ENCODE measurements at regions not wholly inside any gene's neighbourhood (a gene's known extent, or its start where the extent isn't known, plus 50 kb on each side); places are given as distances from the start of the nearest gene placed in this dataset.

DNA sequence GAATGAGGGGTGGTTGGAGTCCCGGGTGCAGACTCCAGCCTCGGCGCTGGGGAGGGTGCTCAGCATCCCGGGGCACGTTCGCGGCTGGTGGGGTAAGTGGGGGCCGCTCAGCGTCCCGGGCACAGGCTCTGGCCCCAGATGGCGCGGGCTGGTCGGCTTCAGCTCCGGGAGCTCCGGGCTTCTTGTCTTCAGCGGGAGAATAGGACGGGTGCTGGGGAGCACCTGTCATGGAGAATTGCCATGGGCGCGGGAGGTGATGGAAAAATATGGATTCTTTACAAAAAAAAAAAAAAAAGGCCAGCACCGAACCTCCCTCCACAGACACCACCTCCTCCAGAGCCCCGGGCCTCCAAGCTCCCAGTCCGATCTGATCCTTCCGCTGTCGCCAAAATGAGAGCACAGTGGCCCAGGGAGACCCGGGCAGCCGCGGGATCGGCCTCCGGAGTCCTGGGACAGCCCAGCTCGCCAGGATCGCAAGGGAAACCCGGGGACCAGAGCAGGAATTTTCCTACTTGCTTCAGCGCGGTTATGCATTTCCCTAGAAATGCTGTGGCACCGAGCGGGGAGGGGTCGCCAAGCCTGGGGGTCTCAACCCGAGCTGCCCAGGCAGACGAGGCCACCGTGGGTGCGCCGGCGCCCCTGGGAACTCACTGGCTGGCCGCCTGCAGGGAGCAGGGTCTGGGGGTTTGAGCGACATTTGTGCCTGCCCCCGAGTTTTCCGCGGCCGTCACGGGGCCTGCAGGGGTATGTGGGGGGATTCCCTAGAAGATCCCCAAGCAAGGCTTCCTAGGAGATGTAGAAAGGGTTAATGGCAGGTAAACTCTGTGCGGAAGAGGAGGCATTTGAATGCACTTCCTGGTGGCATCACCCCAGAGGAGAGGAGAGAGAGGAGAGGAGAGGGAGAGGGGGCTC, 1336.9 kb downstream of the BRD1 start:
- TF ChIP-seq, protein P1, sequence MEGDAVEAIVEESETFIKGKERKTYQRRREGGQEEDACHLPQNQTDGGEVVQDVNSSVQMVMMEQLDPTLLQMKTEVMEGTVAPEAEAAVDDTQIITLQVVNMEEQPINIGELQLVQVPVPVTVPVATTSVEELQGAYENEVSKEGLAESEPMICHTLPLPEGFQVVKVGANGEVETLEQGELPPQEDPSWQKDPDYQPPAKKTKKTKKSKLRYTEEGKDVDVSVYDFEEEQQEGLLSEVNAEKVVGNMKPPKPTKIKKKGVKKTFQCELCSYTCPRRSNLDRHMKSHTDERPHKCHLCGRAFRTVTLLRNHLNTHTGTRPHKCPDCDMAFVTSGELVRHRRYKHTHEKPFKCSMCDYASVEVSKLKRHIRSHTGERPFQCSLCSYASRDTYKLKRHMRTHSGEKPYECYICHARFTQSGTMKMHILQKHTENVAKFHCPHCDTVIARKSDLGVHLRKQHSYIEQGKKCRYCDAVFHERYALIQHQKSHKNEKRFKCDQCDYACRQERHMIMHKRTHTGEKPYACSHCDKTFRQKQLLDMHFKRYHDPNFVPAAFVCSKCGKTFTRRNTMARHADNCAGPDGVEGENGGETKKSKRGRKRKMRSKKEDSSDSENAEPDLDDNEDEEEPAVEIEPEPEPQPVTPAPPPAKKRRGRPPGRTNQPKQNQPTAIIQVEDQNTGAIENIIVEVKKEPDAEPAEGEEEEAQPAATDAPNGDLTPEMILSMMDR (IDR thresholded peaks at IDR 0.05; ENCODE audit: low read depth, low read length, missing control alignments) = no peak
- H3K4me3 ChIP-seq (ENCODE audit: low read depth, low read length) = peak overlapping the region; percentile 59
- no peak for DNase-seq (ENCODE audit: low read depth)
- in situ Hi-C loops (cut with HindIII; ENCODE audit: low sequenced_read_pairs) = loop anchor here (25.0 kb wide), 1 partner anchor 1653 kb away; no protein-coding TSS in a partner anchor

DNA sequence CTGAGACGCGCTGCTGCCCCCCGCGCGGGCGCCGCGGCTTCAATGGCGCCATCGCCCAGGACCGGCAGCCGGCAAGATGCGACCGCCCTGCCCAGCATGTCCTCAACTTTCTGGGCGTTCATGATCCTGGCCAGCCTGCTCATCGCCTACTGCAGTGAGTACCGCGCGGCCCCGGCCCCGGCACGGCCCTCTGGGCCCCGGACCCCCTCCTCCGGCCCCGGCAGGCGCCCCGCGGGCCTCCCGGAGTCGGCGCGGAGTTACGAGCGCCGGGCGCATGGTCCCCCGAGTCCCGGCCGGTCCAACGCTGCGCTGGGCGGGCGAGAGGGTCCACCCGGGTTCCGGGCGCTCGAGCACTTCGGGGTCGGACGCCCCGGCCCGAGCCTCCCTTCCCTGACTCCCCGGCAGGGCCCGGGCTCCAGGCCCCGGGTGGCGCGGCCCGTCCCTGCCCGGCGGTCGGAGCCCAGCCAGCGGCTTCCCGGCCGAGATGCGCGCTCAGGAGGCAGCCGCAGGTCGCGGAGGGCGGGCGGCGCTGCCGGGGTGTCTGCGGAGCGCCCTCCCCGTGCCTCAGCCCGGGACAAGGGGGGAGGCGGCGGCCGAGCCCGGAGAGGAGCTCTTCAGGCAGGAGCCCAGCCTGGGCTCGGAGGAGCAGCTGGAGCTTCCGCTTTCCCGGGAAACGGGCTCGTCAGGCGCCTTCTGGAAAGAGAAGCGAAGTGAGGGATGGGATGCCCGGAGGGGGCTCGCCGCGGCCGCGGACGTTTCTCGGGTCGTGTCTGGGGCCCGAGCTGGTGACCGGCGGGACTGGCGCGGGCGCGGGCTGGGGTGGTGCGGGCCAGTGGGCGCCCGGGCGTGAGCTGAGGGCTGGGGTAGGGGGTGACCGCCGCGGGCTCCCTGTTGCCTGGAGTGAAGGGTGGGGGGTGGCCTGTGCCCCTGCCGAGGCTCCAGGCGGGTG, 1337.8 kb downstream of the BRD1 start:
- in situ Hi-C loops (cut with HindIII; ENCODE audit: low sequenced_read_pairs) = loop anchor here (25.0 kb wide), 1 partner anchor 1653 kb away; no protein-coding TSS in a partner anchor
- no peak for DNase-seq (ENCODE audit: low read depth)
- TF ChIP-seq, protein P1 (IDR thresholded peaks at IDR 0.05; ENCODE audit: low read depth, low read length, missing control alignments) = no peak
- peak overlapping the region; percentile 59 for H3K4me3 ChIP-seq (ENCODE audit: low read depth, low read length)

DNA sequence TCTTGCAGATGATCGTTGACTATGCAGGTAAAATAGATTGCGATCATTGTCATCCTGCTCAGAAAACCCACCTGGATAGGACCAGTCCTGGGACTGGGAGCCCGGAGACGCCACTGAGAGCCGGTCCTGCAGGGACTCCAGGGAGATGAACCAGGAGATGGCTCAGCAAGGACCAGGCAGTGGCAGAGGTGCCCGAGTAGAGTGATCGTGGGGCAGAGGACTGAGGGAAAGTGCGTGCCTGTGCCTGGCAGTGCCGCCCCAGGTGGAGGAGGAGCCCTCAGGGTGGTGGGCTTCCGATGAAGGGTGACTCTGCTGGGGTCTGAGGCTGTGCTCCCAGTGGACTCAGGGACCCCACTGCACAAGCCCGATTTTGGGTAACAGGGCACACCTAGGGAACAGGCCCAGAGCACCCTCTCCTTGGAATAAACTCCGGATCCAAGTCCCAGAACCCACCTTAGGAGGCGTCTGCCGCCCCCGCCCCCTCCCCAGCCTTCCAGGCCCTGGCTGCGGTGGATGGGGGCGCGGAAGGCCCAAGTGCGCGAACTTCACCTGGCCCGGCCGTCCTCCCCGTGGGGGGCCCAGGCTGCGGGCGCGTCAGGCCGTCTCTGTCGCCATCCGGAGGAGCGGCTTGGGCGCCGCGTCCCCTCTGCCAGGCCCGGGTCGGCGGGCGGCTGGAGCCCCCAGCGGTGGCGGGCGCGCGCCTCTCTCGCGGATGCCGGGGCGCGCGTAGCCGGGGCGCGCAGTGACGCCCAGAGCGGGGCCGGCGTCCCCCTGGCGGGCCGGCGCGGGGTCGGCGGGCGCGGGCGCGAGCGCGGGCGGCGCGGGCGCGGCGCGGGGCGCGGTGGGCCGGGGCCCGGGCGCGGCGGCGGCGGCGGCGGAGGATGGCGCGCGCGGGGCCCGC, 1338.8 kb downstream of the BRD1 start:
- DNase-seq (ENCODE audit: low read depth) = no peak
- in situ Hi-C loops (cut with HindIII; ENCODE audit: low sequenced_read_pairs) = loop anchor here (25.0 kb wide), 1 partner anchor 1652 kb away; no protein-coding TSS in a partner anchor
- peak overlapping the region; percentile 59 for H3K4me3 ChIP-seq (ENCODE audit: low read depth, low read length)
- TF ChIP-seq, protein P1 (IDR thresholded peaks at IDR 0.05; ENCODE audit: low read depth, low read length, missing control alignments) = no peak

DNA sequence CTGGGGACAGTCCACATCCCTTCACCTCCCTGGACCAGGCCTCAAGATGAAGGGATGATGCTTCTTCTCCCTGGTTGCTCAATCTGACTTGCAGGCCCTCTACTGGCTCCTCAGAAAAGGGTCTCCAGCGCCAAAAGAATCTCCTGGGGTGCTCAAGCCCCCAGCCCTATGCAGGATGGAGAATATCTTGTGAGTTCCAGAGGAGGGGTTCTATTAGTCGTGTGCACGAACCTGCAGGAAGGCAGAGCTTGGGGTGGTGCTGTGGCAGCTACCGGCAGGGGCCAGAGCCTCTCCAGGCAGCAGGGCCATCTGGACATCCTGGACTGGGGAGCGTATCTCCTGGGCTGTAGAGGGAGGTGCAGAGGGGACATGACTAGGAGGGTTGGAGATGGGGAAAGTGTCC, 1339.5 kb downstream of the BRD1 start:
- in situ Hi-C loops (cut with HindIII; ENCODE audit: low sequenced_read_pairs) = loop anchor here (25.0 kb wide), 1 partner anchor 1651 kb away; no protein-coding TSS in a partner anchor
- TF ChIP-seq, protein P1 (IDR thresholded peaks at IDR 0.05; ENCODE audit: low read depth, low read length, missing control alignments) = peak; percentile 41
- no peak overlapping the region for H3K4me3 ChIP-seq (ENCODE audit: low read depth, low read length)
- DNase-seq (ENCODE audit: low read depth) = no peak

DNA sequence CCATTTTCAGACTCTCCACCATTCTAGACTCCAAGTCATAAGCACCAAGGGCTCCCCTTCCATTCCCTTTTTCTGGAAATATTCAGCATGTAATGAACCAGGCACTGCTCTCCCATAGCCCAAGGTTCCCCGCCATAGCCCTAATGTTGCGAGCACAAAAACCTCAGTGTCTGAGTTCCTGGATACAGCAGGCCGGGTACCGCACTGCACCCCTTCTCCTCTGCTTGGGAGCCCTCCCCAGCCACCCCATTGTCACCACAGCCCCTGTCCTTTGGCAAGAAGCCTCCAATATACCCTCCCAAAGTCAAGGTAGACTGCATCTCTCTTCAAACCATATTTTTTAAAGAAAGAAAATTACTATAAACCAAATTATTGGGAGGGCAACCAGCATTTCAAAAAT, 1341.1 kb downstream of the BRD1 start:
- H3K4me3 ChIP-seq (ENCODE audit: low read depth, low read length) = no peak overlapping the region
- in situ Hi-C loops (cut with HindIII; ENCODE audit: low sequenced_read_pairs) = loop anchor here (25.0 kb wide), 1 partner anchor 1649 kb away; no protein-coding TSS in a partner anchor
- no peak for DNase-seq (ENCODE audit: low read depth)
- TF ChIP-seq, protein P1 (IDR thresholded peaks at IDR 0.05; ENCODE audit: low read depth, low read length, missing control alignments) = no peak
